ENCODE measurements at regions not wholly inside any gene's neighbourhood (a gene's known extent, or its start where the extent isn't known, plus 50 kb on each side); places are given as distances from the start of the nearest gene placed in this dataset.

DNA sequence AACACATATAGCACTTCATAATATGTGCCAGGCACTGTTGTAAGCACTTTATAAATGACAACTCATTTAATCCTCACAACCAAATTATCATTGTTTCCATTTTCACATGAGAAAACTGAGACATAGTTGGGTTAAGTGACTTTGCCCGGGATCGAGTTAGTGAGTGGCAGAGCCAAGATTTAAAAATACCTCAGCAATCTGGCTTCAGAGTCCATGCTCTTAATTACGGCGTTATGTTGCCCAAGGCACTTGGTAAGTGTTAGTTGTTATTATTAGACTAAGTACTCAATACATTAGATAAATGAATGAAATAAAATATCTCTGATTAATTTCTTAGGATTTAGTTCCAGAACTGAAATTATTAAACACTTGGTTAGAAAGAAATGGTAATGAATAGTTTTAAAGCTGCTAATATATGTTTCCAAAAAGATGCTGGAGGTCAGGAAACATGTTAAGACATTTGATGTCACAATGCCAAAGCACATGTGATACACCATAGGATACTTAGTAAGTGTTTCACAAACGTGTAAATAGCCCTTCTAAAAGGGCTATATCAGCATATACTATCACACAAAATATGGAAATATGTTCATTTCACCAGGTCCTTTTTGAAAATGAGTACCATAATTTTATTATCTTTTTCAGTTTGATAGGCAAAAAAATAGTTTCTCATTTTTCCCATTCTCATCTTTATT lies 301.9 kb downstream of the GPAT3 start:
- DNase-seq (ENCODE audit: extremely low spot score): no peak
- TF ChIP-seq SUZ12 (IDR thresholded peaks at IDR 0.05): no peak
- no peak for TF ChIP-seq FOXA1 (IDR thresholded peaks at IDR 0.05)
- no peak for TF ChIP-seq ARNT (IDR thresholded peaks at IDR 0.05)
- no peak for TF ChIP-seq TARDBP (IDR thresholded peaks at IDR 0.05)
- TF ChIP-seq FOXK2 (IDR thresholded peaks at IDR 0.05): no peak
- no peak for TF ChIP-seq FOXM1 (IDR thresholded peaks at IDR 0.05; ENCODE audit: borderline replicate concordance)
- TF ChIP-seq HDGF (IDR thresholded peaks at IDR 0.05; ENCODE audit: borderline replicate concordance): no peak
- no peak for TF ChIP-seq BHLHE40 (IDR thresholded peaks at IDR 0.05; ENCODE audit: borderline replicate concordance)
- no peak for TF ChIP-seq PKNOX1 (IDR thresholded peaks at IDR 0.05)
- TF ChIP-seq L3MBTL2 (conservative IDR thresholded peaks at IDR 0.05): no peak
- no peak for TF ChIP-seq CTBP1 (IDR thresholded peaks at IDR 0.05; ENCODE audit: borderline replicate concordance)
- no peak for TF ChIP-seq ZNF384 (IDR thresholded peaks at IDR 0.05)
- no peak for TF ChIP-seq ELF4 (IDR thresholded peaks at IDR 0.05)
- TF ChIP-seq SP1 (IDR thresholded peaks at IDR 0.05): no peak
- TF ChIP-seq NFRKB (IDR thresholded peaks at IDR 0.05): no peak
- TF ChIP-seq LEF1 (IDR thresholded peaks at IDR 0.05; ENCODE audit: borderline replicate concordance): no peak
- ChIA-PET POLR2A (no interaction called here), CTCF (no interaction called here)

DNA sequence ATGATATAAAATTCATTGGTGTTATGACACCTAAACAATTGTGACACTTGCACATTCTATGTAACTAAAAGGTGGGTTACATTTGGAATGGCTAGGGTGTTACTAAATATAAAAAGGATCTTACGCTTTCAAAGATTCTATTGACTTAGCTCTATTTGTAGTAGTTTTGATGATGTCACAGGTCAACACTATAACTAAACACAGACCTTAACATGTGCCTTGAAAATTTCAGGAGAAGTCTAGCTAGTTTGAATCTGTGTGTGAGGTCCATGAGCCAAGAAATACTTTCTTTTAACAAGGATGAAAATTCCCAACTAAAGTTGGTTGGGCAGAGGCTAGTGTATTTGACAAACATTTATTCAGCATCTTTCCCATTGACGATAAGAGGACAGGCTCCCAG lies 298.0 kb downstream of the GPAT3 start:
- no peak for DNase-seq (ENCODE audit: extremely low spot score)
- POLR2A ChIA-PET: no interaction called here
- TF ChIP-seq TARDBP (IDR thresholded peaks at IDR 0.05): no peak
- no peak for TF ChIP-seq SP1 (IDR thresholded peaks at IDR 0.05)
- no peak for TF ChIP-seq FOXM1 (IDR thresholded peaks at IDR 0.05; ENCODE audit: borderline replicate concordance)

GRCh38 chr4:83832110-83832825 lies 296.4 kb downstream of the GPAT3 start:
- ChIA-PET CTCF (no interaction called here), POLR2A (no interaction called here)
- no peak for DNase-seq (ENCODE audit: extremely low spot score)
- TF ChIP-seq FOXM1 (IDR thresholded peaks at IDR 0.05; ENCODE audit: borderline replicate concordance) (no peak), TARDBP (IDR thresholded peaks at IDR 0.05) (no peak)

More for the DNA sequence above, 298.0 kb downstream of the GPAT3 start:
- CTCF ChIA-PET: no interaction called here

- no peak for TF ChIP-seq CTBP1 (IDR thresholded peaks at IDR 0.05; ENCODE audit: borderline replicate concordance)
- TF ChIP-seq PKNOX1 (IDR thresholded peaks at IDR 0.05): no peak
- TF ChIP-seq SUZ12 (IDR thresholded peaks at IDR 0.05): no peak
- no peak for TF ChIP-seq SP1 (IDR thresholded peaks at IDR 0.05)
- TF ChIP-seq ELF4 (IDR thresholded peaks at IDR 0.05): no peak
- no peak for TF ChIP-seq FOXA1 (IDR thresholded peaks at IDR 0.05)
- TF ChIP-seq L3MBTL2 (conservative IDR thresholded peaks at IDR 0.05): no peak
- TF ChIP-seq LEF1 (IDR thresholded peaks at IDR 0.05; ENCODE audit: borderline replicate concordance): no peak
- TF ChIP-seq ZNF384 (IDR thresholded peaks at IDR 0.05): no peak
- TF ChIP-seq ARNT (IDR thresholded peaks at IDR 0.05): no peak
- TF ChIP-seq BHLHE40 (IDR thresholded peaks at IDR 0.05; ENCODE audit: borderline replicate concordance): no peak
- DNase-seq (ENCODE audit: extremely low spot score): no peak
- ChIA-PET CTCF (no interaction called here), POLR2A (no interaction called here)
Observed at GRCh38 chr4:83831588-83831987, 295.7 kb downstream of the GPAT3 start.

DNA sequence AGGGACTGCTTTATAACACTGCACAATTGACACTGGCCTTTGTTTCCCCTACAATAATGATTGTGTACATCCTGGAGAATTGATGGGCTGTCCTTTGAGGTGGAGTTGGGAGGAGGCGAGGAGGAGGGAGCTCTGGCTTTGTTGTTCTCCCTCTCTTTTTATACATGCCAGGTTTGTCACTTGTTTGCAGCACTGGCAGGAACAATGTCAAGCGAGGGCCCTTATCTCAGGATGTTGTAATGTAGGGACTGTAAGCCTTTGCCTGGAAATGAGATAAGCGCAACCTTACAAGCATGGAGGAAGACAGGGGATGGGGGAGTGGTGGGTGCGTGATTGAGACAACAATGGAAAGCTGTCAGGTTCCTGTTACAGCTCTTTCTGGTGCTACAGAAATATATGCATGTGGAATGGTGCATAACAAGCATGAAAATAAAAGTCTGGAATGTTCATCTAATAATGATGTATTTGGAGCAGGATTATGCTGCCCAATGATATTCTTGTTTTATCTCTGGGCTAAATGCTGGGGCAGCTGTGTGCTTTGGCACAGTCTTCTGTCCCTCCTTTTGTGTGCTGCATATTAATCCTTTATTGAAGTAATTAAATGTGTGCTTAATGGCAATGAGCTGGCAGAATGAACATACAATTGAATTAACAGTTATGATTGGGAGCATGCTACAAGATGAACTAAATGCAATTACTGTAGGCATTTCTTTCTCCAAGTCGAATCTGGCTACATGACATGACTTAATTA lies 294.4 kb downstream of the GPAT3 start:
- TF ChIP-seq NFRKB (IDR thresholded peaks at IDR 0.05): no peak
- TF ChIP-seq LEF1 (IDR thresholded peaks at IDR 0.05; ENCODE audit: borderline replicate concordance): no peak
- no peak for TF ChIP-seq HDGF (IDR thresholded peaks at IDR 0.05; ENCODE audit: borderline replicate concordance)
- TF ChIP-seq SUZ12 (IDR thresholded peaks at IDR 0.05): no peak
- TF ChIP-seq L3MBTL2 (conservative IDR thresholded peaks at IDR 0.05): no peak
- no peak for TF ChIP-seq FOXK2 (IDR thresholded peaks at IDR 0.05)
- no peak for TF ChIP-seq ARNT (IDR thresholded peaks at IDR 0.05)
- no peak for TF ChIP-seq FOXM1 (IDR thresholded peaks at IDR 0.05; ENCODE audit: borderline replicate concordance)
- no peak for TF ChIP-seq TARDBP (IDR thresholded peaks at IDR 0.05)
- POLR2A ChIA-PET: no interaction called here
- CTCF ChIA-PET: interaction anchor here (0.6 kb wide), 2 partner anchors 155 to 744 kb away, joined by 3 to 5 read pairs; no protein-coding TSS in a partner anchor
- no peak for DNase-seq (ENCODE audit: extremely low spot score)

DNA sequence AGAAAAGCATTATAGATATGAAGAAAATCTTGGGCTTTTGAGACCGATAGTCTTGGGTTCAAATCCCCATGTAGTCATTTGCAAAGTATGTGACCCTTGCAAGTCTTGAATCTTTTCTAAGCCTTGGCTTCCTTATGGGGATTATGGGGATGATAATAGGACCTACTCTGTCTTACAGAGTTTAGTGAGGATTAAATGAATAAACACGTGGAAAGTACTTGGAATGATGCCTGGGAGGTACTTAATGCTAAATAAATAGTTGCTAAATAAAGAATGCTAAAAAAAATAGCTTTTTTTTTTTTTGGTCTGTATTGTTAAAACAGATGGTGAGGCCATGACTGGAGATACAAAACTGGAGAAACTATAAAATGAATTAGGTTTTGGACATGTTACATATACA lies 292.7 kb downstream of the GPAT3 start:
- ChIA-PET POLR2A (no interaction called here), CTCF (no interaction called here)
- TF ChIP-seq PKNOX1 (IDR thresholded peaks at IDR 0.05): no peak
- no peak for TF ChIP-seq BHLHE40 (IDR thresholded peaks at IDR 0.05; ENCODE audit: borderline replicate concordance)
- no peak for TF ChIP-seq ZNF384 (IDR thresholded peaks at IDR 0.05)
- TF ChIP-seq FOXK2 (IDR thresholded peaks at IDR 0.05): no peak
- no peak for TF ChIP-seq SUZ12 (IDR thresholded peaks at IDR 0.05)
- no peak for TF ChIP-seq TARDBP (IDR thresholded peaks at IDR 0.05)
- no peak for TF ChIP-seq SP1 (IDR thresholded peaks at IDR 0.05)
- no peak for TF ChIP-seq CTBP1 (IDR thresholded peaks at IDR 0.05; ENCODE audit: borderline replicate concordance)
- TF ChIP-seq ELF4 (IDR thresholded peaks at IDR 0.05): no peak
- TF ChIP-seq NFRKB (IDR thresholded peaks at IDR 0.05): no peak
- DNase-seq (ENCODE audit: extremely low spot score): no peak
